Astrocyte (in vitro differentiated cells and primary cell): ENCODE measurements at regions not wholly inside any gene's neighbourhood (a gene's known extent, or its start where the extent isn't known, plus 50 kb on each side); places are given as distances from the start of the nearest gene placed in this dataset.

Experiments used
- CTCF ChIP-seq: IDR thresholded peaks from 2 replicates; pipeline ENCODE4 v1.5.1; 2011; ENCODE audit warnings: low read depth, mild to moderate bottlenecking, inconsistent platforms, low read length, moderate library complexity; ENCODE audit not compliant: insufficient read depth
- EZH2 ChIP-seq: IDR thresholded peaks from 2 replicates; pipeline ENCODE4 v1.6.1; 2012; ENCODE audit warnings: mild to moderate bottlenecking, low read length, inconsistent platforms; ENCODE audit not compliant: insufficient read depth

- TF ChIP-seq CTCF (no peak), EZH2 (no peak)
Observed at GRCh38 chr12:58249610-58250009, 308.2 kb downstream of the ATP23 start.
